DND-41 (cell line): ENCODE measurements at regions not wholly inside any gene's neighbourhood (a gene's known extent, or its start where the extent isn't known, plus 50 kb on each side); places are given as distances from the start of the nearest gene placed in this dataset.

ENCODE experiments used
- ATAC-seq: fragments of 200-7000 bp; cut with Tn5 transposase; 3 replicates; pipeline ENCODE4 v1.9.1; 2021; ENCODE audit warnings: low read depth; ENCODE audit not compliant: insufficient read depth
- DNase-seq: peaks from one replicate; pipeline ENCODE4 v3.0.0-alpha.2; 2020
- H2AFZ ChIP-seq: 2 replicates; pipeline ENCODE4 v1.6.0; 2012; ENCODE audit warnings: low read depth, low read length
- H3K27ac ChIP-seq: 2 replicates; pipeline ENCODE4 v1.5.1; 2012; ENCODE audit warnings: low read length, inconsistent platforms
- H3K27me3 ChIP-seq: fragments of 200-600 bp; sonication (generic); 2 replicates; pipeline ENCODE4 v1.6.0; 2012; ENCODE audit warnings: low read length, mild to moderate bottlenecking, inconsistent platforms; ENCODE audit not compliant: insufficient read depth, poor library complexity
- H3K36me3 ChIP-seq: 2 replicates; pipeline ENCODE4 v1.5.1; 2012; ENCODE audit warnings: low read length, inconsistent platforms; ENCODE audit not compliant: insufficient read depth
- H3K4me1 ChIP-seq: 2 replicates; pipeline ENCODE4 v1.5.1; 2012; ENCODE audit warnings: mild to moderate bottlenecking, low read length; ENCODE audit not compliant: insufficient read depth
- H3K4me2 ChIP-seq: 2 replicates; pipeline ENCODE4 v1.6.0; 2012; ENCODE audit warnings: mild to moderate bottlenecking, moderate library complexity, low read length, inconsistent platforms; ENCODE audit not compliant: insufficient read depth
- H3K4me3 ChIP-seq, 2 experiments: fragments of 200-600 bp in 1 of 2; shearing (Covaris generic) in 1 of 2; 2 replicates each; pipeline ENCODE4 v1.5.1; 2012 to 2016; ENCODE audit warnings: inconsistent platforms in 2 of 2, low read length in 2 of 2, mild to moderate bottlenecking in 2 of 2, low read depth in 1 of 2, moderate library complexity in 1 of 2
- H3K79me2 ChIP-seq: 2 replicates; pipeline ENCODE4 v1.6.0; 2012; ENCODE audit warnings: low read length, inconsistent platforms; ENCODE audit not compliant: insufficient read depth
- H3K9ac ChIP-seq: 2 replicates; pipeline ENCODE4 v1.6.0; 2012; ENCODE audit warnings: low read depth, mild to moderate bottlenecking, inconsistent platforms, low read length, moderate library complexity
- H3K9me3 ChIP-seq: 2 replicates; pipeline ENCODE4 v1.5.1; 2012; ENCODE audit warnings: low read length, moderate library complexity, mild to moderate bottlenecking, inconsistent platforms; ENCODE audit not compliant: insufficient read depth, severe bottlenecking
- H4K20me1 ChIP-seq: 2 replicates; pipeline ENCODE4 v1.6.0; 2012; ENCODE audit warnings: low read length; ENCODE audit not compliant: insufficient read depth
- EZH2 ChIP-seq: IDR thresholded peaks from 3 replicates; pipeline ENCODE4 v1.6.1; 2012; ENCODE audit warnings: borderline replicate concordance, low read depth, mild to moderate bottlenecking, moderate library complexity, low read length, inconsistent platforms; ENCODE audit not compliant: severe bottlenecking
- TF ChIP-seq, protein P1 (sequence below): IDR thresholded peaks from 2 replicates; pipeline ENCODE4 v1.5.1; 2012; ENCODE audit warnings: borderline replicate concordance, low read length, moderate library complexity, mild to moderate bottlenecking; ENCODE audit not compliant: poor library complexity, severe bottlenecking; ENCODE audit errors: extremely low read depth

DNA sequence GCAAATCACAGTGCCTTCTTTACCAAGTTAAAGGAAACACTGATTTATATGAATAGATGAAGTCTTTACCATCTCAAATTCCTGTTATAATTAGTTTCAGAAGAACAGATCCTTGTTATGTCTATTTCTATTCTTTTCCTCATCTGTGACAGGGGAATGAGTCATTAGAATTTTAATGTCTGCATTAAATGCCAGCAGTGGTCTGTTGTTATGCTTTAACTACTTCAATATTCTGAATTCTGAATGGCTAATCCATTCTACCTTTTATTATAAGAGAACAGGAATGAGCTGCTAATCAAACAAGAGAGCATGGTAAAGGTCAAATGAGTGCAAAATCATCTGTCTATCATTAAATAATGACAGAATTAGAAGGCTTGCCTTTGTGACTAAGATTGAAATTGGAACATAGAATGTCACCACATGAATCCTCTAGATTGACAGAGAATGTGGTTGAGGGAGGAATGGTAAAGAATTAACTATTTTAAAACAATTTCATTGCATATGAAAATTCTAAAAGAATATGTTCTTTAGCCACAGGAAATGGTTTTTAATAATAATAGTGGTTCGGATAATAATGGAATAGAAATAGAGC is 935.5 kb downstream of the ADGRL3 start:
- Histone ChIP-seq H3K4me1 (no peaks in the 10 kb centered on the region), H3K27me3 (no peaks in the 10 kb centered on the region), H3K27ac (no peak overlapping the region), H3K9ac (no peak overlapping the region), H3K36me3 (no peaks in the 10 kb centered on the region), H3K4me3 (no peak overlapping the region), H3K9me3 (no peaks in the 10 kb centered on the region), H3K79me2 (no peaks in the 10 kb centered on the region), H3K4me2 (no peak overlapping the region), H2AFZ (no peak overlapping the region), H4K20me1 (no peaks in the 10 kb centered on the region)
- DNase-seq (no peak), ATAC-seq (no peak)
- TF ChIP-seq EZH2, result no peak
- TF ChIP-seq, protein P1, sequence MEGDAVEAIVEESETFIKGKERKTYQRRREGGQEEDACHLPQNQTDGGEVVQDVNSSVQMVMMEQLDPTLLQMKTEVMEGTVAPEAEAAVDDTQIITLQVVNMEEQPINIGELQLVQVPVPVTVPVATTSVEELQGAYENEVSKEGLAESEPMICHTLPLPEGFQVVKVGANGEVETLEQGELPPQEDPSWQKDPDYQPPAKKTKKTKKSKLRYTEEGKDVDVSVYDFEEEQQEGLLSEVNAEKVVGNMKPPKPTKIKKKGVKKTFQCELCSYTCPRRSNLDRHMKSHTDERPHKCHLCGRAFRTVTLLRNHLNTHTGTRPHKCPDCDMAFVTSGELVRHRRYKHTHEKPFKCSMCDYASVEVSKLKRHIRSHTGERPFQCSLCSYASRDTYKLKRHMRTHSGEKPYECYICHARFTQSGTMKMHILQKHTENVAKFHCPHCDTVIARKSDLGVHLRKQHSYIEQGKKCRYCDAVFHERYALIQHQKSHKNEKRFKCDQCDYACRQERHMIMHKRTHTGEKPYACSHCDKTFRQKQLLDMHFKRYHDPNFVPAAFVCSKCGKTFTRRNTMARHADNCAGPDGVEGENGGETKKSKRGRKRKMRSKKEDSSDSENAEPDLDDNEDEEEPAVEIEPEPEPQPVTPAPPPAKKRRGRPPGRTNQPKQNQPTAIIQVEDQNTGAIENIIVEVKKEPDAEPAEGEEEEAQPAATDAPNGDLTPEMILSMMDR, result no peak

DNA sequence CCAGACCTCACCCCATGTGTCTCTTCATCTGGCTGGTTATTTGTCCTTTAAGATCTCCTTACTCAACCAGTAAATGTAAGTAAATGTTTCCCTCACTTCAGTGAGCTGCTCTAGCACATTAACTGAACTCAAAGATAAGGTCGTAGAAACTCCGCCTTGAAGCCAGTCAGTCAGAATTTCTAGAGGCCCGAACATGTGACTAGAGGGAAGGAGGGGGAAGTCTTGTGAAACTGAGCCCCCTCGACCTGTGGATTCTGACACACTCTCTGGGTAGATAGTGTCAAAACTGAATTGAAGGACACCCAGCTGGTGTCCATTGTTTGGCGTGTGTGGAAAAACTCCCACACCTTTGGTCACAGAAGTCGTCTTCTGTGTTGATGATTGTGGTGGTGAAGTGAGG is 933.9 kb downstream of the ADGRL3 start:
- H3K27ac ChIP-seq, result no peak overlapping the region
- no peaks in the 10 kb centered on the region for H4K20me1 ChIP-seq
- H3K27me3 ChIP-seq, result no peaks in the 10 kb centered on the region
- DNase-seq (no peak), ATAC-seq (no peak)
- no peaks in the 10 kb centered on the region for H3K36me3 ChIP-seq
- H2AFZ ChIP-seq, result no peak overlapping the region
- H3K4me3 ChIP-seq, result no peak overlapping the region
- H3K4me1 ChIP-seq, result no peaks in the 10 kb centered on the region
- TF ChIP-seq EZH2, result no peak
- TF ChIP-seq, protein P1, result no peak
- no peaks in the 10 kb centered on the region for H3K9me3 ChIP-seq
- H3K9ac ChIP-seq, result no peak overlapping the region
- no peaks in the 10 kb centered on the region for H3K79me2 ChIP-seq
- H3K4me2 ChIP-seq, result no peak overlapping the region

DNA sequence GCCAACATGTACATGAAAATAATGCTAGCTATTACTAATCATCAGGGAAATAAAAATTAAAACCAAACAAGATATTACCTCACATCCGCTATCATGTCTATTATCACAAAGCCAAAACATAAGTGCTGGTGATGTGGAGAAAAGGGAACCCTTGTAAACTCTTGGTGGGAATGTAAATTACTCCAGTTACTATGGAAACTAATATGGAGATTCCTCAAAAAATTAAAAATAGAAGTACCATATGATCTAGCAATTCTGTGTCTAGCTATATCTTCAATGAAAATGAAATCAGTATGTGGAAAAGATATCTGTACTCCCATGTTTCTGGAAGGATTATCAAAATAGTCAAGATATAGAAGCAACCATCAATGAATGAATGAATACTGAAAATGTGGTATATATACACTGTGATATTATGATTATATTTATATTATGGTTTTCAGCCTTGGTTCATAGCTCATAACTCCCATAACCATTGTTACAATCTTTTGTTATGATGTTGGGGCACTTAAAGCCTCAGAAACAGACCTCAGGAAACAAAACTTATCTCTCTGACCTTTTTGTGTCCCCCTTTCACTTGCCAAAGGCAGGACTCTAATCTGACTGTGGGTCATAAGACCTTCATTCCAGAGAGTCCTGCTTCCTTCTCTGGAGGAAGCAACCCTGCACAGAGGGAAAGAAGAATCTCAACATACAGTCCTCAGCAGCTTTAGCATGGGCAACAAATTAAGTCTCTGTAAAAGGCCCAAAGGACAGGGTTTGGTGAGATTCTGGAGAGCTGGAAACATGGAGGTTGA is 933.2 kb downstream of the ADGRL3 start:
- Histone ChIP-seq H3K27ac (no peak overlapping the region), H3K9me3 (no peaks in the 10 kb centered on the region), H3K9ac (no peak overlapping the region), H2AFZ (no peak overlapping the region), H3K4me3 (no peak overlapping the region), H3K4me1 (no peaks in the 10 kb centered on the region), H3K27me3 (no peaks in the 10 kb centered on the region), H3K36me3 (no peaks in the 10 kb centered on the region), H3K4me2 (no peak overlapping the region), H4K20me1 (no peaks in the 10 kb centered on the region), H3K79me2 (no peaks in the 10 kb centered on the region)
- DNase-seq (no peak), ATAC-seq (no peak)
- TF ChIP-seq, protein P1, result no peak
- no peak for TF ChIP-seq EZH2
